Activated effector memory CD4-positive, alpha-beta T cell treated with Interleukin-2 at 50 U/mL for 16 hours (primary cell): ENCODE measurements at regions not wholly inside any gene's neighbourhood (a gene's known extent, or its start where the extent isn't known, plus 50 kb on each side); places are given as distances from the start of the nearest gene placed in this dataset.

ENCODE experiments used
- DNase-seq: peaks from one replicate; pipeline ENCODE4 v3.0.0-alpha.2; 2020

DNA sequence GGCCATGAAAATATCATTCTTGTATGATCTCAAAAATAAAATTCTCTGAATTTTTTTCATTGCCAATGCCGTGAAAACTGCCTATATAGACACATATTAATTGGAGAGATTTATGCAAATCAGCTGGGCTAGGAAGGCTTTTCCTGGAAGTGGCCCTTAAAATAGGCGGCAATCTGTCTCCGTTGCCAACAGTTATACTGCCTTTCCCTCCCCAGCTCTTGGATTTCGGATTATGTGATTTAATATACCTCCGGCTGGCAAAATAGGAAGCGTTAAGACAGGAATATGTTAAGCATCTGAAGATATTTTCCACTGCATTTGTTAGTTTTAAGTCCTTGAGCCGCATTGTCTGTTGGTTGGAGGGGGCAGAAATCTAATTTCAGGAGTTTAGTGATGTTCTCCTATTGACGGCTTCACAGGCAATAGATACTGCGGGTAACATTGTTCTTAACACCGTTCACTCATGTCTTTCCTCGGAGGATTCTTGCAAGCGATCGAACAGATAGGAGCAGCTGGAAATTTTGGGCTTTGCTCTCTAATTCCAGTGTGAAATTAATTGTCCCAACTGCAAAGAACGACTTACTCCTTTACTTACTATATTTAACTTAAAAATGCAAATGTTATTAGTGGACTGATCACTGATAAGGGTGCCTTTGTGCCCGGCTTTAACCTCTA, 113.3 kb downstream of the LINC00237 start:
- no peak for DNase-seq

DNA sequence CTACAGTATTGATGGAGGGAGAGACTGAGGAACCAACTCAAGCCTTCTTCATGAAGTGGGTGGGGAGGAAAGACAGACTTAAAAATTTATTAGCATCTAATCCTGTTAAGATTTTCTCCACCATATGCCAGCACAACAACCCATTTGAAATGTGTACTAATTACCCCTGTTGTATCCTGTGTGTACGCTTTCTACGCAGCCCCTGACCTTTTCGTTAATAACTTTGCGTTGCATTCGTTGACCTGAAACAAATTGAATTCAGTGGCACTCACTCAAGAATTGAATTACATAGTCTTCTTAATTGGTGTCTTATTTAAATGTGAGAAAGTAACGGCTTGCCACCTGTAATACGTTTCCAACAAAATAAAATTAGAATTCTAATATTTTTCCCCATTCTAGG, 113.9 kb downstream of the LINC00237 start:
- no peak for DNase-seq

- DNase-seq, result no peak
Measured at GRCh38 chr20:20989081-20989480, 117.1 kb downstream of the LINC00237 start.

GRCh38 chr20:20979934-20980333, 126.2 kb downstream of the LINC00237 start:
- no peak for DNase-seq

DNA sequence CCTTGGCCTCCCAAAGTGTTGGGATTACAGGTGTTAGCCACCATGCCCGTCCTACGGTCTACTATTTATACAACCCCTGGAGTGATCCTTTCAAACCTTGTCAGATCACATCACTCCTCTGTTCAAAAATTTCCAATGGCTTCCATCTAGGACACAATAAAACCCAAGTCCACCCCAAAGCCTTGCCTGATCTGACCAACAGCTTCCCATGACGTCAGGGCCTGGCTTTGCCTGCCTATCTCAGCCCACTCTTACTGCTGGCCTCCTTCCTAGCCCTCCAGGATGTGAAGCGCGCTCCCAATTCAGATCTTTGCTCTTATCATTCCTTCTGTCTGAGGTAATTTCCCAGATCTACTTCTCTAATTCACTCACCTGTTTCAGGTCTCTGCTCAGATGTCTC, 128.4 kb downstream of the LINC00237 start:
- no peak for DNase-seq

- DNase-seq, result no peak
Measured at GRCh38 chr20:20972490-20972889, 133.7 kb downstream of the LINC00237 start.

GRCh38 chr20:20971810-20972209, 134.3 kb downstream of the LINC00237 start:
- no peak for DNase-seq

DNA sequence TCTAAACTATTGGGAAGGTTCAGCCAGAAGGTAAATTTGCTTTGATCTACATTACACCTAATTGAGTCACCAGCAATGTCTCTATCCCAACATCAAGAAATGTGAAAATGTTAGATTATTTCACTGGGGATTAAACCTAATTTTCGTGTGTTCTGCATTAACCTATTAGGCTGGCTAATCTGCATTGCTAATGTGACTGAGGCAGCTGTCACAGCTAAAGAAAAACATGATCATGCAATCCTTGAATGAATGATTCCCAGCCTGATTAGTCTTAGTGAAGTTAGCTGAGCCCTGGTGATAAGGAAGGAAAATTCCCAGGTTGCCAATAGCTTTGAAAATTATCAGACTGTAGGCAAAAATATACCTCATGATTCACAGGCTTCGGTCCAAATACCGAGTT, 135.3 kb downstream of the LINC00237 start:
- no peak for DNase-seq

DNA sequence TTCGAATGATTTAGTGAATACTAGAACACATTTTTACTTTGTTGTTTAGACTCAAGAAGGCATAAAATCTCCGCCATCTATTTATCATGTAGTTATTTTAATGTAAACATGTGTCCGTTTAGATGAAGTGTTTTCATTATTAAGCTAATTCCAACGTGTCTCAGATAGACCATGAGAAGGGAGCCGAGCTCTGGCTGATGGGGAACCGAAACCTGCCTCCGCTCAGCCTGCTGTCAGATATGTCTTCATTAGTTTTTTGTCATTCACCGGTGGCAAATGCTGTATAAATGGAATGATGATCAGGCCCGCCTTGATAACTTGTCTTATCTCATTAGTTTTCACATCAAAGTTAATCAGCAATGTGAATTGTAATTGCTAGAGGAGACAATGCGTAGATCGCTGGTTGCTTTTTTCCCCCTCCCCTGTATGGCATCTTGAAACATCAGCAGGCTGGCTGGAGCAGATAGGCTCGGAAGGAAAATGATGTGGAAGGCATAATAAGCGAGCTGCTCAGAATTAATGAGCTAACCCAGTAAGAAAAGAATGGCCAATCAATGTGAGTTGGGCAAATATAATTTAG, 136.4 kb downstream of the LINC00237 start:
- no peak for DNase-seq

DNA sequence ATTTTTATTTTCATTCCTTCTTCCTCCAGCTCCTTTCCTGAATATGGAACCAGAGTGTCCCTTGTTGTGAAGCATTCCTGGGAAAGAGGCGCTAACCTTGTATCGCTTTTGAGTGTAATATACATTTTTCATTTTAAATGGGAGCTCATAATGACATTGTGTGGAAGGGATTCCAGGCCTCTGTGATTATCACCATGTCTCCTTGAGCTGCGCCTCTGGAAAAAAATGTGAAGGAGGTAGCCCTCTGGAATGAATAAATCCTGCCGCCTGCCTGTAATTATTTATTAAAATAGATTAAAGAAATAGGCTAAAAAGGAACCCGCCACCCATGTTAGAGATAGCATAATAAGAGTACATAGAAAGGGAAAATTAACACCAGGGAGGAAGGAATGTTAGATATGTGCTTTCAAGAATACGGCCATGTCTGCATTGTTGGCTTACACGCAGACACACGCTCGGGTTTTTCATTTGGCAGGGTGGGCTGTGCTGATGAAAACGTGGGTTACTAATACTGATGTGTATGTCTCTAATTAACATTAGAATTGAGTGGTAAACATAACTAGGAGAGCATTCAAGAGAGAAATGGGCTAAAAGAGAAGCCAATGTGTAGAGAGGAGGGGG, 138.5 kb downstream of the LINC00237 start:
- DNase-seq, result no peak

- no peak for DNase-seq
Measured at GRCh38 chr20:20966171-20966570, 140.0 kb downstream of the LINC00237 start.

DNA sequence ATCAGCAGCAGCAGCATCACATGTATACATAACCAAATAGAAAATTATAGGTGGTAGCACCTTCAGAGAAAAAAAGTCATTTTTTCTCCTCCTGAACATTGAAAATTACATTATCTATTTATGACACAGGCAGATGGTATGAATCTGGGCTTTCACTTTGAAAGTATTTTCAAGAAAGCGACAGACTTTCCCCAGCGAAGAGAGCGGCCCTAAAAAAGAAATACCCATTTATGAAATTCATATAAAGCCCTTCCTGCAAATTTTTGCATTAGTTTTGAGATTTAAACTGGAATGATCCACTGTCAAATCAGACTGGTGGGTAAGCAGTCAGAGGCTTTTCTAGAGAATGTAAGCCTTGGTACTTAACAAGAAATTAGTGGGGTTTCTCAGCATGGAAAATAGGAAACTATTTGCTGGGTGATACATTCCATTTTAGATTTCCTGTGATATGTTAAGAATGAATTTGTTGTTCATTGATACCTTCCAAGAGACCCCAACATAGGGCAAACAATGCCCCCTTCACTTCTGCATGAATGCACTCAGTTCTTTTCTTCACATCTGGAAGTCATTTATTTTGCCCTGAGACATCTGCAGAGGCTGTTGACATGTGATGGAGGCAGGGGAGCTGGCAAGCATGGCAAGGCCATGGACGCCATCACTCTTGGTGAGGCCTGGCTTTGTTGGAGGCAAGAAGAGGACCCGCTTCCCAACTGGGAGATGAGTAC, 147.0 kb downstream of the LINC00237 start:
- DNase-seq, result no peak

DNA sequence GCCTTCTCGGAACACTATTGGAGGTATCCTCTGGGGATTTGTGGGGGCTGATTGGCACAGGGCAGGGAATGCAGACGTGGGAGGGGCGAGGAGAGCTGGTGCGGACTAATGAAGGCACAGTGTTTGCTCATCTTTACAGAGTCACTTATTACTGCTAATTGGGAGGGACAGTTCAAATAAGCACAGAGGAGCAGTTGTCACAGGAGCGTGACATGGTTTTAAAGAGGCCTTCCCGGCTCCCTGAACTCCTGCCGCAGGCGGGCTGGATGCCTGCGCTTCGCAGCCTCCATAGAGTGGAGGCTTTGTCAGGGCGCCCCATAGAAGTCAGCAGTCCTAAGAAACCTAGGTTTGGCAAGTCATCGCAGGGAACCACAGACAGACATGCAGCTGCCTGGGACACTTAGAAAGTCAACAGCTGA, 149.6 kb downstream of the LINC00237 start:
- DNase-seq, result no peak

DNA sequence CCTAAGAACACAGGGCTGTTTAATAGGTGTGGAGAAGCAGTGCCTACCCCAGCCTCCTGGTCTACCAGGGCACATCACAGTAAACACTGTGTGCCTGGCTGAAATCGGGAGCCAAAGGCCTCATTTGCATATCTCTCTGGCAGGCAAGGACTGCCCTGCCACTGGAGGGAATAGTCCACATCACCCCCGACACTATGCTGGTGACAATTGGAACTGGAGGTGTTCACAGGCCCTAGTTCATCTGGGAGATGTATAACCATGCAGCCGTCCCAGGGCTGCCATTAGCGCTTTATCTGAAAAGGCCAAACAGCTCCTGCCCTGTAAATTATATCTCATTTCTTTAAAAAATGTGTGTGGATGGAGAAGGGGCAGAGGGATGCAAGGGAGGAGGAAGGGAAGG, 150.3 kb downstream of the LINC00237 start:
- DNase-seq, result no peak

DNA sequence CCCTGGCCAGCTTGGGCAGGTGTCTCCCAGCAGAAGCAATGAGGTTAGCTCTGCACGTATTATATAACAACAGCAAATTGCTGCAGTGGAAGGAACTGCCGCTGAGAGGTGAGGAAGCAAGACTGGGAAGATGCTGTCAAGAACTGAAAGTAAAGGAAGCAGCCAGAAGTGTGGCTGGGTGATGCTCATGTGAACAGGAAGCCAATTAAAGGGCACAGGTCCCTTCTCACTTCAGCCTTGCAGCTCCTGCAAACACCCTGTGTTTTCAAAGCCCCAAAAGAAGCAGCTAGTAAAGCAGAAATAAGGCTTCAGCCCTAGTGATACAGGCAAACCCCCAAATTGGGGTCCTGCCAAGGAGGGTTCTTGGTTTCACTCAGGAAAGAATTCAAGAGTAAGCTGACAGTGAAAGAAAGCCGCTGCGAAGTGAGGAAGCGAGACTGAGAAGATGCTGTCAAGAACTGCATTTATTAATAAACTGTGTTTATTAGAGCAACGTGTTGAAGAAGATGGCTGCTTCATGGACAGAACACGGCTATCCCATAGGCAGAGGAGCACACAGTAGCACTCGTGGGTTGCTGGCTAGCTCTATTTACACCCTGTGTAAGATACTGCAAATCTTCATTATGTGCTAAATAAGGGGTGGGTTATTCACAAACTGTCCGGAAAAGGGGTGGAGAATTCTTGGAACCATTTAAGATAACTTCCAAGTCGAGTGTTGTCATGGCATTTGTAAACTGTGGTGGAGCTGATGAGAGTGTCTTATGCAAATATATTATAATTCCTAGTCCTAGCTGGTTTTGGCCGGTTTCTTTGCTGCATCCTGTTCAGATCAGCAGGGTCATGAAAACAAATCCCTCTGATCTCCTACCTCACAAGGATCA, 152.2 kb downstream of the LINC00237 start:
- no peak for DNase-seq

- no peak for DNase-seq
Measured at GRCh38 chr20:20950620-20951019, 155.5 kb downstream of the LINC00237 start.

DNA sequence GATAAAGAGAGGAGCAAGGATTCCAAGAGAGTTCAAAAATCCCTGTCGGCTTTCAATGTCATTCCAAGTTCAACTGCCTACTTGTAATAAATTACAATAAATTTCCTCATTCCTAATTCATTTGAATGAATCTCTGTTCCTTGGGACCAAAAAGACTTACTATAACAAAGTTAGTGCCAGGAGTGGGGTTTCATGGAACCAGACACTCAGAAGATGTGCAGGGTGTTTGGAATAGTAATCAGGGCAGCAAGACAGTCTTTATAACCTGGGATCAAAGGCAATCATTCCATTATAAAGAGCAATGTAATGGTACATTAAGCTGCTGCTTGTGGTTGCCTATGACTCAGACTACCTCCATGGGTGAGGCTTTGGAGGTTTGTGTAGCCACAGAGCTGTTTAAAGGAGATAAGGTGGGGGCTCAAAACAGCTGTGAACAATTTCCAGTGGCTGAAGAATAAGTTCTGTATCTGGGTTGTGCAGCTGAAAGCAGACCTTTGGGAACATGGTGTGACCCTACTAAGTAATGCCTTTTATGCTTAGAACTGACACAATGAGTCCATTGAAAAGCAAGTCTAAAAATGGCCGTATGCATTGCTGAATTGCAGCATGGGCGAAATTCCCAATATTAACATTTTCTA, 159.9 kb downstream of the LINC00237 start:
- no peak for DNase-seq

- no peak for DNase-seq
Measured at GRCh38 chr20:20941468-20941889, 164.7 kb downstream of the LINC00237 start.

GRCh38 chr20:20939006-20939405, 167.2 kb downstream of the LINC00237 start:
- DNase-seq, result no peak

DNA sequence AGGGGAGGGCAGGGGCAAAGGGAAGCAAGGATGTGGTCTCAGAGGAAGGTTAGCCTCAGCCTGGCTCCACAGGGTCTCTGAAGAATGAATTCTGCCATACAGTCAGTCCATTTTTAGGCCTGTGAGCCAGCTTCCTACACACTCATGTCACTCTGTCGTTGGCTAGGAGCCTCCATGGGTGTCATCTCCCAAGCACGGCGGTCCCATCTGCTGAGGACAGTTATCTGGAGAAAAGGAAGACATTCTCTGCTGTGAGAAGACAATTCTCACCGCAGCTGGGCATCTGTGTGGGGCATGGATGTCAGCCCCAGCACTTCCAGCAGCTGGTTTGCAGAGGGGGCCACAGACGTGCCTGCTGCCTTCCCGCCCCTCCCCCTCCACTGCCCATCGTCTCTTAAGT, 167.6 kb downstream of the LINC00237 start:
- DNase-seq, result no peak

- no peak for DNase-seq
Measured at GRCh38 chr20:20938131-20938530, 168.0 kb downstream of the LINC00237 start.
